Fibroblast of lung (primary cell): ENCODE measurements at regions not wholly inside any gene's neighbourhood (a gene's known extent, or its start where the extent isn't known, plus 50 kb on each side); places are given as distances from the start of the nearest gene placed in this dataset.

ENCODE experiments used
- DNase-seq, 2 donors: peaks; one replicate each; pipeline versions ENCODE4 v3.0.0 to v3.0.0-alpha.2; 2010; ENCODE audit warnings: low read depth in 2 of 2
- H2AFZ ChIP-seq: 2 replicates; pipeline ENCODE4 v1.5.1; 2012; ENCODE audit warnings: low read length, control low read depth, inconsistent platforms
- H3K27ac ChIP-seq: 2 replicates; pipeline ENCODE4 v1.5.1; 2011; ENCODE audit warnings: low read length, control low read depth; ENCODE audit not compliant: insufficient read depth
- H3K27me3 ChIP-seq: 2 replicates; pipeline ENCODE4 v1.5.1; 2011; ENCODE audit warnings: mild to moderate bottlenecking, low read length; ENCODE audit not compliant: control insufficient read depth, insufficient read depth
- H3K36me3 ChIP-seq: 2 replicates; pipeline ENCODE4 v1.5.1; 2011; ENCODE audit warnings: low read length; ENCODE audit not compliant: control insufficient read depth, insufficient read depth
- H3K4me1 ChIP-seq: 2 replicates; pipeline ENCODE4 v1.5.1; 2011; ENCODE audit warnings: low read length; ENCODE audit not compliant: control insufficient read depth, insufficient read depth; ENCODE audit errors: extremely low read depth
- H3K4me2 ChIP-seq: 2 replicates; pipeline ENCODE4 v1.5.1; 2011; ENCODE audit warnings: low read length, control low read depth; ENCODE audit not compliant: insufficient read depth; ENCODE audit errors: extremely low read depth
- H3K4me3 ChIP-seq, 4 experiments: fragments of 200-600 bp in 1 of 4; sonication (generic) in 1 of 4; replicated peaks in 1 of 4; 2 replicates each; pipeline ENCODE4 v1.5.1; 2011 to 2016; ENCODE audit warnings: low read length in 4 of 4, low read depth in 3 of 4, mild to moderate bottlenecking in 3 of 4, control low read depth in 2 of 4, inconsistent platforms in 1 of 4, mixed read lengths in 1 of 4; ENCODE audit not compliant: insufficient read depth in 1 of 4; ENCODE audit errors: control extremely low read depth in 1 of 4
- H3K79me2 ChIP-seq: 2 replicates; pipeline ENCODE4 v1.5.1; 2012; ENCODE audit warnings: mild to moderate bottlenecking, low read length, inconsistent platforms; ENCODE audit not compliant: control insufficient read depth, insufficient read depth
- H3K9ac ChIP-seq: 2 replicates; pipeline ENCODE4 v1.5.1; 2011; ENCODE audit warnings: mild to moderate bottlenecking, low read length, control low read depth; ENCODE audit not compliant: insufficient read depth
- H3K9me3 ChIP-seq: 2 replicates; pipeline ENCODE4 v1.5.1; 2012; ENCODE audit warnings: low read depth, low read length; ENCODE audit not compliant: control insufficient read depth, insufficient read depth
- H4K20me1 ChIP-seq: 2 replicates; pipeline ENCODE4 v1.5.1; 2011; ENCODE audit warnings: low read length; ENCODE audit not compliant: control insufficient read depth, insufficient read depth; ENCODE audit errors: extremely low read depth
- EZH2 ChIP-seq: IDR thresholded peaks from 2 replicates; pipeline ENCODE4 v1.5.1; 2012; ENCODE audit warnings: low read length, control low read depth, mild to moderate bottlenecking; ENCODE audit errors: missing control alignments
- TF ChIP-seq, protein P1 (sequence below), 2 donors: IDR thresholded peaks in 1 of 2; conservative IDR thresholded peaks in 1 of 2; 1 replicate in 1 of 2; 2 replicates in 1 of 2; pipeline ENCODE4 v1.5.1; 2011 to 2012; ENCODE audit warnings: low read length in 2 of 2, control low read depth in 1 of 2, inconsistent platforms in 1 of 2, low read depth in 1 of 2, mild to moderate bottlenecking in 1 of 2

DNA sequence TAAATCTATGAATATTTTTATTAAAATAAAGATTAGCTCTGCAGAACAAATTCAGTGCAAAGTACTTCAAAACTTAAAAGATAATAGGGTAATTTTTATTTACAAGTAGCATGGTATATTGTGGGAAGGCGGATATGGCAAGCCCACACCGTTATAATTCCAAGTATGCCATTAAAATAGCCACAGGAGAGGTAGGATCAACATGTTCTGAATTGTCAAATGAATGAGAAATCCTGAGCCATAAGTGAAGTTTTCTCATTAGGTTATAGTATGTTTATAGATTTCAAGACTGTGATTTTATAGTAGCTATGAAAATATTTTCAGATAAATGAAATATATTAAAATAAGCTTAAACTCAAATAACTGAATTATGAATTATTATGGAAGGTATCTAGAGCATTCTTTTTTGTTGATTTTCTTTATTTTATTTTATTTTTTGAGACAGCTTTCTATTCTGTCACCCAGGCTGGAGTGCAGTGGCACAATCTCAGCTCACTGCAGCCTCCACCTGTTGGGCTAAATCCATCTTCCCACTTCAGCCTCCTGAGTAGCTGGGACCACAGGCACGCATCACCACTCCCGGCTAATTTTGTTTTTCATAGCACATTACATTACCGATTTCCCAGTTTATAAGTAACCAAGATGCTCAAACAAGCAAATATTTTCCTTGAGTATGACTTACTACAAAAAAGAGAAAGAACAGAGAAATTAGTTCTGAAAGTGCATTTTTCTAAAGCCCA, 956.6 kb downstream of the GATA3 start:
- DNase-seq = peak in 1 of 2 donors; percentile 37
- H3K9ac ChIP-seq = no peak overlapping the region
- H3K27ac ChIP-seq = no peak overlapping the region

DNA sequence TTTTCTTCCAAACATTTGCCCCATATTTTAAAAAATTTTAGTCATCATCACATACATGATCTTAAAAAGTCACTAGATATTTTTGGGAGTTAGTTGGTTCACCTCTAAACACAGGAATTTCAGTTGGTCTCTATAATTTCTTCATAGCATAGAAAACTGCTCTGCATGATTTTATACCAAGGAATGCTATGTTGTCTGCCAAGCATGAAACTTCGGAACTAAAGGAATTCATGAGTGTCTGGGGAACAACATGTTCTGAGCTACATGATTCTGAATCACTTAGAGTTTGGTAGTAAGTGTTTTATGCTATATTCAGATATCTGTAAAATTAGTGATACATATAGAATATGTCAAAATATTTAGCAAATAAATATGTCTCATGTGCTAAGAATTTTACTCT, 957.8 kb downstream of the GATA3 start:
- Histone ChIP-seq H3K27me3 (no peaks in the 10 kb centered on the region), H3K4me1 (no peaks in the 10 kb centered on the region), H3K4me3 (no peak overlapping the region), H3K4me2 (no peak overlapping the region), H3K79me2 (no peaks in the 10 kb centered on the region), H3K9ac (no peak overlapping the region), H3K36me3 (no peaks in the 10 kb centered on the region), H3K27ac (no peak overlapping the region), H4K20me1 (no peaks in the 10 kb centered on the region), H3K9me3 (no peaks in the 10 kb centered on the region), H2AFZ (no peak overlapping the region)
- TF ChIP-seq, protein P1, sequence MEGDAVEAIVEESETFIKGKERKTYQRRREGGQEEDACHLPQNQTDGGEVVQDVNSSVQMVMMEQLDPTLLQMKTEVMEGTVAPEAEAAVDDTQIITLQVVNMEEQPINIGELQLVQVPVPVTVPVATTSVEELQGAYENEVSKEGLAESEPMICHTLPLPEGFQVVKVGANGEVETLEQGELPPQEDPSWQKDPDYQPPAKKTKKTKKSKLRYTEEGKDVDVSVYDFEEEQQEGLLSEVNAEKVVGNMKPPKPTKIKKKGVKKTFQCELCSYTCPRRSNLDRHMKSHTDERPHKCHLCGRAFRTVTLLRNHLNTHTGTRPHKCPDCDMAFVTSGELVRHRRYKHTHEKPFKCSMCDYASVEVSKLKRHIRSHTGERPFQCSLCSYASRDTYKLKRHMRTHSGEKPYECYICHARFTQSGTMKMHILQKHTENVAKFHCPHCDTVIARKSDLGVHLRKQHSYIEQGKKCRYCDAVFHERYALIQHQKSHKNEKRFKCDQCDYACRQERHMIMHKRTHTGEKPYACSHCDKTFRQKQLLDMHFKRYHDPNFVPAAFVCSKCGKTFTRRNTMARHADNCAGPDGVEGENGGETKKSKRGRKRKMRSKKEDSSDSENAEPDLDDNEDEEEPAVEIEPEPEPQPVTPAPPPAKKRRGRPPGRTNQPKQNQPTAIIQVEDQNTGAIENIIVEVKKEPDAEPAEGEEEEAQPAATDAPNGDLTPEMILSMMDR (conservative IDR thresholded peaks at IDR 0.05 in 1 of 2, IDR thresholded peaks at IDR 0.05 in 1 of 2; ENCODE audit: low read depth in 1 of 2, low read length in 2 of 2) = no peak
- DNase-seq = peak; percentile 64 to 84

More for the DNA sequence above, 956.6 kb downstream of the GATA3 start:
- no peak overlapping the region for H3K4me2 ChIP-seq
- no peak overlapping the region for H2AFZ ChIP-seq
- no peaks in the 10 kb centered on the region for H3K27me3 ChIP-seq
- H3K36me3 ChIP-seq = no peaks in the 10 kb centered on the region
- no peaks in the 10 kb centered on the region for H4K20me1 ChIP-seq
- H3K4me1 ChIP-seq = no peaks in the 10 kb centered on the region
- H3K79me2 ChIP-seq = no peaks in the 10 kb centered on the region
- TF ChIP-seq, protein P1 (conservative IDR thresholded peaks at IDR 0.05 in 1 of 2, IDR thresholded peaks at IDR 0.05 in 1 of 2; ENCODE audit: low read depth in 1 of 2, low read length in 2 of 2) = no peak
- TF ChIP-seq EZH2 = no peak
- H3K9me3 ChIP-seq = no peaks in the 10 kb centered on the region
- no peak overlapping the region for H3K4me3 ChIP-seq

DNA sequence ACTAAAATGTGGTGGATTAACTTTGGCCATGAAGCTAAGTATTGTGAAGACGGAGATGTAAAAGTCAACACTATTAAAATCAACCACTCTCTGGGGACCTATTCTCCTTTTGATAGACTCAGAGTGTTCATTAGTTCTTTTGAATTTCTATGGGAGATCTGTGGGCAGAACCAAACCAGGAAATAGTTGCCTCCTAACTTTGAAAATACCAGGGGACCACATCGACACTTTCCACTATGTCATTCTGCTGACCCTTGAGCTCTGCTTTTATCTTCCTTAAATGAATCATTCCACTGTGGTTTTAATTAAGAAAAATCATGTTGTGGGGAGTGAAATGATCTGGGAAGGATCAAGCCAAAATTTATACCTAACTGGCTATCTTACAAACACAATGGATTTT, 960.5 kb downstream of the GATA3 start:
- no peak overlapping the region for H3K4me2 ChIP-seq

More for the DNA sequence above, 960.5 kb downstream of the GATA3 start:
- no peaks in the 10 kb centered on the region for H3K27me3 ChIP-seq
- no peaks in the 10 kb centered on the region for H3K4me1 ChIP-seq
- no peaks in the 10 kb centered on the region for H3K9me3 ChIP-seq
- no peak overlapping the region for H2AFZ ChIP-seq
- no peak overlapping the region for H3K27ac ChIP-seq
- H3K9ac ChIP-seq = no peak overlapping the region
- TF ChIP-seq, protein P1 (conservative IDR thresholded peaks at IDR 0.05 in 1 of 2, IDR thresholded peaks at IDR 0.05 in 1 of 2; ENCODE audit: low read depth in 1 of 2, low read length in 2 of 2) = no peak
- TF ChIP-seq EZH2 = no peak
- H4K20me1 ChIP-seq = no peaks in the 10 kb centered on the region
- no peaks in the 10 kb centered on the region for H3K36me3 ChIP-seq
- H3K4me3 ChIP-seq = no peak overlapping the region
- DNase-seq = peak in 1 of 2 donors; percentile 72
- H3K79me2 ChIP-seq = no peaks in the 10 kb centered on the region
